K562 (cell line): ENCODE measurements at regions not wholly inside any gene's neighbourhood (a gene's known extent, or its start where the extent isn't known, plus 50 kb on each side); places are given as distances from the start of the nearest gene placed in this dataset.

Source experiments
- ATAC-seq: fragments of 200-7000 bp; cut with Tn5 transposase; 3 replicates; pipeline ENCODE4 v1.9.1; 2020; ENCODE audit warnings: moderate library complexity
- BruUV-seq: library from RNA; stranded (reverse); fragments of 400-500 nt; replicated peaks from 2 replicates; lab custom pipeline; 2021; lab: Mats Ljungman, UMichigan
- CTCF ChIA-PET: fragments of 300-600 bp; formaldehyde crosslinking; extraction: SDS; loops from one replicate; lab custom pipeline; 2021; ENCODE audit warnings: low intra/inter-chr PET ratio; lab: Yijun Ruan, JAX
- POLR2A ChIA-PET: fragments of 300-600, 350-650 bp; sonication (Branson Sonifier 250); formaldehyde crosslinking; extraction: SDS; loops from one replicate; lab custom pipeline; 2021; ENCODE audit warnings: antibody characterized with exemption, inconsistent platforms; lab: Yijun Ruan, JAX
- DNase-seq, 4 experiments: peaks; one replicate each; pipeline versions ENCODE4 v3.0.0 to v3.0.0-alpha.2; 2011 to 2018; ENCODE audit warnings: low spot score in 3 of 4, mixed read lengths in 3 of 4; ENCODE audit errors: extremely low read depth in 1 of 4
- FAIRE-seq: peaks from 2 replicates; lab custom pipeline; 2011; peaks lifted over from hg19 to GRCh38; lab: Jason Lieb, UNC
- H2AFZ ChIP-seq: 2 replicates; pipeline ENCODE4 v1.6.0; 2011; ENCODE audit warnings: low read depth, low read length, control low read depth, inconsistent platforms
- H3K27ac ChIP-seq: fragments of 200-600 bp; 3 replicates; pipeline ENCODE4 v1.8.0; 2011; ENCODE audit warnings: low read depth, mild to moderate bottlenecking, control low read depth, inconsistent platforms, low read length, moderate library complexity, mixed read lengths; ENCODE audit errors: extremely low read depth
- H3K27me3 ChIP-seq, 2 experiments: fragments of 300-600 bp in 1 of 2; 2 replicates in 1 of 2; 3 replicates in 1 of 2; pipeline versions ENCODE4 v1.6.0 to v1.8.0; 2011; ENCODE audit warnings: inconsistent platforms in 2 of 2, low read length in 2 of 2, mild to moderate bottlenecking in 1 of 2, mixed read lengths in 1 of 2, moderate library complexity in 1 of 2; ENCODE audit not compliant: control insufficient read depth in 2 of 2, insufficient read depth in 2 of 2
- H3K36me3 ChIP-seq: fragments of 300-600 bp; 3 replicates; pipeline ENCODE4 v1.8.0; 2011; ENCODE audit warnings: mild to moderate bottlenecking, low read length, inconsistent platforms; ENCODE audit not compliant: control insufficient read depth, insufficient read depth
- H3K4me1 ChIP-seq, 2 experiments: fragments of 200-600 bp in 1 of 2; replicated peaks in 1 of 2; 2 replicates in 1 of 2; 3 replicates in 1 of 2; pipeline versions ENCODE4 v1.5.1 to v1.8.0; 2011; ENCODE audit warnings: inconsistent platforms in 2 of 2, low read length in 2 of 2, mild to moderate bottlenecking in 1 of 2, mixed read lengths in 1 of 2, moderate library complexity in 1 of 2; ENCODE audit not compliant: control insufficient read depth in 2 of 2, insufficient read depth in 2 of 2
- H3K4me2 ChIP-seq: 2 replicates; pipeline ENCODE4 v1.6.1; 2011; ENCODE audit warnings: low read length, control low read depth, inconsistent platforms, mixed read lengths; ENCODE audit not compliant: insufficient read depth
- H3K4me3 ChIP-seq: fragments of 200-600 bp; sonication (generic), shearing (Covaris generic); 2 replicates; pipeline ENCODE4 v1.5.1; 2016; ENCODE audit warnings: control low read depth, inconsistent platforms
- H3K79me2 ChIP-seq: fragments of 200-600 bp; 3 replicates; pipeline ENCODE4 v1.8.0; 2011; ENCODE audit warnings: low read length, inconsistent platforms; ENCODE audit not compliant: control insufficient read depth, insufficient read depth
- H3K9ac ChIP-seq, 2 experiments: 2 replicates each; pipeline versions ENCODE4 v1.6.0 to v1.6.1; 2011; ENCODE audit warnings: low read depth in 2 of 2, low read length in 2 of 2, control low read depth in 1 of 2, inconsistent platforms in 1 of 2, mild to moderate bottlenecking in 1 of 2, mixed read lengths in 1 of 2; ENCODE audit not compliant: insufficient read depth in 1 of 2
- H3K9me1 ChIP-seq: one replicate; pipeline ENCODE4 v1.6.0; 2011; ENCODE audit warnings: inconsistent platforms, mild to moderate bottlenecking, low read length, moderate library complexity; ENCODE audit not compliant: control insufficient read depth, insufficient read depth
- H3K9me3 ChIP-seq: replicated peaks from 2 replicates; pipeline ENCODE4 v1.5.1; 2011; ENCODE audit warnings: low read depth, low read length, inconsistent platforms; ENCODE audit not compliant: control insufficient read depth, insufficient read depth
- H4K20me1 ChIP-seq: replicated peaks from 2 replicates; pipeline ENCODE4 v1.6.1; 2011; ENCODE audit warnings: low read length, inconsistent platforms, mixed read lengths; ENCODE audit not compliant: control insufficient read depth, insufficient read depth
- BCL6 ChIP-seq: fragments of 250-450 bp; sonication (Bioruptor Pico); IDR thresholded peaks from 2 replicates; pipeline ENCODE4 v1.4.0; 2020
- BMI1 ChIP-seq: fragments of 150-350 bp; IDR thresholded peaks from 2 replicates; pipeline ENCODE4 v1.6.1; 2014; ENCODE audit warnings: low read length
- BRF1 ChIP-seq: IDR thresholded peaks from 3 replicates; pipeline ENCODE4 v1.6.1; 2011; ENCODE audit warnings: borderline replicate concordance, mild to moderate bottlenecking; ENCODE audit not compliant: insufficient read length; ENCODE audit errors: extremely low read depth
- DNMT1 ChIP-seq: fragments of 450-650 bp; IDR thresholded peaks from 2 replicates; pipeline ENCODE4 v1.6.1; 2016; ENCODE audit warnings: antibody characterized with exemption, mild to moderate bottlenecking
- FOXA3 ChIP-seq, 2 experiments: fragments of 450-650 bp in 1 of 2; sonication (generic) in 1 of 2; formaldehyde crosslinking; IDR thresholded peaks in 1 of 2; conservative IDR thresholded peaks in 1 of 2; 2 replicates each; pipeline versions ENCODE4 v1.4.0 to v1.8.0; 2020 to 2022; ENCODE audit warnings: mild to moderate bottlenecking in 2 of 2, missing genetic modification reagents in 1 of 2
- HNRNPH1 ChIP-seq: fragments of 200-400 bp; formaldehyde crosslinking; optimal IDR thresholded peaks from 2 replicates; pipeline ENCODE3; 2017; ENCODE audit warnings: low read depth, mild to moderate bottlenecking, low read length, moderate library complexity
- HNRNPK ChIP-seq: fragments of 200-400 bp; formaldehyde crosslinking; IDR thresholded peaks from one replicate; pipeline ENCODE4 v1.6.1; 2018; ENCODE audit warnings: mild to moderate bottlenecking, low read depth, low read length; ENCODE audit not compliant: poor library complexity, severe bottlenecking
- MEIS2 ChIP-seq: fragments of 450-650 bp; IDR thresholded peaks from 2 replicates; pipeline ENCODE4 v1.6.1; 2014; ENCODE audit warnings: mild to moderate bottlenecking; ENCODE audit not compliant: partially characterized antibody
- PATZ1 ChIP-seq: fragments of 250-450 bp; sonication (Bioruptor Pico); IDR thresholded peaks from 2 replicates; pipeline ENCODE4 v1.5.0; 2020; ENCODE audit warnings: mild to moderate bottlenecking, borderline replicate concordance
- PHB2 ChIP-seq: fragments of 450-650 bp; IDR thresholded peaks from 2 replicates; pipeline ENCODE4 v1.6.1; 2017; ENCODE audit warnings: low read depth
- SMARCC2 ChIP-seq: fragments of 450-650 bp; IDR thresholded peaks from 2 replicates; pipeline ENCODE4 v1.6.1; 2017; ENCODE audit warnings: antibody characterized with exemption, moderate library complexity, mild to moderate bottlenecking, low read depth
- SP1 ChIP-seq: sonication (generic); formaldehyde crosslinking; IDR thresholded peaks from 2 replicates; pipeline ENCODE4 v1.8.1; 2022; ENCODE audit warnings: mild to moderate bottlenecking, missing genetic modification reagents
- SRSF1 ChIP-seq: fragments of 200-400 bp; formaldehyde crosslinking; IDR thresholded peaks from 2 replicates; pipeline ENCODE4 v1.6.1; 2017; ENCODE audit warnings: mild to moderate bottlenecking, low read depth, low read length, moderate library complexity
- ZBTB43 ChIP-seq: sonication (generic); formaldehyde crosslinking; IDR thresholded peaks from 2 replicates; pipeline ENCODE4 v1.8.0; 2023; ENCODE audit warnings: mild to moderate bottlenecking, missing genetic modification reagents
- ZNF507 ChIP-seq: conservative IDR thresholded peaks from 2 replicates; pipeline ENCODE4 v1.6.1; 2017; ENCODE audit warnings: missing genetic modification characterization, missing compliant biosample characterization
- WGBS: fragments of 100-300 bp; shearing (Covaris generic); methylation state at CpG from one replicate; pipeline ENCODE4 v1.1.6; 2016; ENCODE audit warnings: low coverage, mixed read lengths; ENCODE audit not compliant: insufficient coverage; ENCODE audit errors: missing lambda C conversion rate; 5-methylcytosine and 5-hydroxymethylcytosine counted together
- in situ Hi-C: fragments of 300-500 bp; cut with MboI; formaldehyde crosslinking; loops from 4 replicates; pipeline ENCODE4 v1.15.0; 2018; ENCODE audit warnings: inconsistent platforms, mixed read lengths
- intact Hi-C: fragments of 100-400 bp; cut with micrococcal nuclease; formaldehyde crosslinking; loops from 2 replicates; pipeline ENCODE4 v1.14.2; 2022

GRCh38 chr5:111892949-111893348 lies 136.0 kb upstream of the NREP start:
- CTCF ChIA-PET: no interaction called here
- no TSS peak for BruUV-seq

More at GRCh38 chr5:111892949-111893348, 136.0 kb upstream of the NREP start:
- no peaks in the 10 kb centered on the region for H3K9me1 ChIP-seq
- H3K4me1 ChIP-seq: no peaks in the 10 kb centered on the region
- no peak for TF ChIP-seq BCL6
- TF ChIP-seq HNRNPK: no peak
- TF ChIP-seq DNMT1: no peak
- no peak for TF ChIP-seq ZBTB43 (CRISPR knock-in tag)
- TF ChIP-seq BRF1: no peak
- TF ChIP-seq SMARCC2: no peak
- no peak for TF ChIP-seq PHB2
- TF ChIP-seq SP1 (CRISPR knock-in tag): no peak
- no peak for TF ChIP-seq HNRNPH1
- TF ChIP-seq FOXA3 (CRISPR knock-in tag; conservative IDR thresholded peaks at IDR 0.05 in 1 of 2, IDR thresholded peaks at IDR 0.05 in 1 of 2): no peak
- TF ChIP-seq BMI1: no peak
- no peak for TF ChIP-seq ZNF507 (tag)
- no peak for TF ChIP-seq PATZ1 (CRISPR knock-in tag)
- no peak for TF ChIP-seq MEIS2
- TF ChIP-seq SRSF1: no peak
- TF ChIP-seq, all 486 proteins: peak for 0
- Histone ChIP-seq H3K4me2 (no peak overlapping the region), H3K27me3 (no peaks in the 10 kb centered on the region), H3K9me3 (no peaks in the 10 kb centered on the region), H4K20me1 (no peaks in the 10 kb centered on the region), H3K27ac (no peak overlapping the region), H2AFZ (no peak overlapping the region), H3K36me3 (no peaks in the 10 kb centered on the region), H3K9ac (no peak overlapping the region), H3K4me3 (no peak overlapping the region), H3K79me2 (no peaks in the 10 kb centered on the region)
- intact Hi-C loops: no loop called here
- ATAC-seq (no peak), FAIRE-seq (no peak), DNase-seq (no peak)
- in situ Hi-C loops: no loop called here
- 0% methylated on average over 1 of the region's 1 CpG for whole genome bisulfite sequencing
- POLR2A ChIA-PET: no interaction called here
